Skeletal muscle tissue (tissue), 3 donors: ENCODE measurements at regions not wholly inside any gene's neighbourhood (a gene's known extent, or its start where the extent isn't known, plus 50 kb on each side); places are given as distances from the start of the nearest gene placed in this dataset.

Experiments used
- H3K27ac ChIP-seq: one replicate; pipeline ENCODE4 v1.7.0; 2013; ENCODE audit warnings: mild to moderate bottlenecking, low read depth, low read length, inconsistent platforms
- H3K27me3 ChIP-seq, 3 donors: one replicate each; pipeline ENCODE4 v1.7.0; 2013; ENCODE audit warnings: low read length in 3 of 3; ENCODE audit not compliant: control insufficient read depth in 3 of 3, insufficient read depth in 3 of 3
- H3K36me3 ChIP-seq, 3 donors: one replicate each; pipeline ENCODE4 v1.7.0; 2013; ENCODE audit warnings: low read length in 3 of 3; ENCODE audit not compliant: control insufficient read depth in 3 of 3, insufficient read depth in 3 of 3
- H3K4me1 ChIP-seq, 3 donors: one replicate each; pipeline ENCODE4 v1.7.0; 2013; ENCODE audit warnings: low read length in 3 of 3, mild to moderate bottlenecking in 3 of 3; ENCODE audit not compliant: control insufficient read depth in 3 of 3, insufficient read depth in 3 of 3
- H3K4me3 ChIP-seq, 3 donors: one replicate each; pipeline ENCODE4 v1.7.0; 2013; ENCODE audit warnings: low read length in 3 of 3
- H3K9ac ChIP-seq, 3 donors: one replicate each; pipeline ENCODE4 v1.7.0; 2013; ENCODE audit warnings: low read length in 3 of 3, mild to moderate bottlenecking in 3 of 3, moderate library complexity in 2 of 3, low read depth in 1 of 3
- H3K9me3 ChIP-seq, 3 donors: one replicate each; pipeline ENCODE4 v1.7.0; 2013; ENCODE audit warnings: low read length in 3 of 3; ENCODE audit not compliant: control insufficient read depth in 3 of 3
- donor health status: Osteomylitis.

- no peak overlapping the region for H3K4me3 ChIP-seq
- H3K9me3 ChIP-seq, result no peaks in the 10 kb centered on the region
- H3K9ac ChIP-seq, result no peak overlapping the region
- no peaks in the 10 kb centered on the region for H3K36me3 ChIP-seq
- no peak overlapping the region for H3K27ac ChIP-seq
- H3K4me1 ChIP-seq, result peaks cover 0 to 6% (median 6%) of the 10 kb centered on the region in 3 donors
- peaks cover 20 to 52% (median 28%) of the 10 kb centered on the region in 3 donors for H3K27me3 ChIP-seq
Observed at GRCh38 chr1:29854700-29855276, 618.5 kb downstream of the PTPRU start.

- Histone ChIP-seq H3K4me1 (peaks cover 0 to 6% (median 3%) of the 10 kb centered on the region in 3 donors), H3K27me3 (peaks cover 27 to 62% (median 37%) of the 10 kb centered on the region in 3 donors), H3K9me3 (no peaks in the 10 kb centered on the region), H3K27ac (no peak overlapping the region), H3K4me3 (no peak overlapping the region), H3K9ac (no peak overlapping the region), H3K36me3 (no peaks in the 10 kb centered on the region)
Observed at GRCh38 chr1:29853716-29854330, 617.5 kb downstream of the PTPRU start.

GRCh38 chr1:29852248-29852647, 615.9 kb downstream of the PTPRU start:
- H3K36me3 ChIP-seq, result no peaks in the 10 kb centered on the region
- no peaks in the 10 kb centered on the region for H3K4me1 ChIP-seq
- H3K4me3 ChIP-seq, result no peak overlapping the region
- H3K9ac ChIP-seq, result no peak overlapping the region
- H3K9me3 ChIP-seq, result no peaks in the 10 kb centered on the region
- peaks cover 30 to 67% (median 37%) of the 10 kb centered on the region in 3 donors for H3K27me3 ChIP-seq
- no peak overlapping the region for H3K27ac ChIP-seq

DNA sequence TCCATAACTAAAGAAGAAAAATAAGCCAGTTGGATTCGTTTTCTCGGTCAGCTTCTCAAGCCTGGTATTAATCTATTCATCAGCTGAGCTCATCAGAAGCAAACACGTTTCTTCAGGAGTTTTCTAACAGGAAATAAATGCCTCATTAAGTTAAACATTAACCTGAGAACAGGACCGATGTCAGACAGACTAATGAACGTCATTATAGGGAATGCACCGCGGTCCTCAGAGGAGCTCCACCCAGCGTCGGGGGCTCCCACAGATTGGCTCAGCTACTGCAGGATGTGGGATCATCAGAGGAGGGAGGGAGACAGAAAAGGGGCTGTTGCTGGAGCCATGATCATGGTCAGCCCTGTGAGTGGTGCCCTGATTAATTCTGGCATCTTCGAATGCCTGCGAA, 615.4 kb downstream of the PTPRU start:
- H3K4me3 ChIP-seq, result no peak overlapping the region
- no peaks in the 10 kb centered on the region for H3K36me3 ChIP-seq
- H3K9ac ChIP-seq, result no peak overlapping the region
- peaks cover 30 to 62% (median 37%) of the 10 kb centered on the region in 3 donors for H3K27me3 ChIP-seq
- H3K9me3 ChIP-seq, result no peaks in the 10 kb centered on the region
- H3K4me1 ChIP-seq, result no peaks in the 10 kb centered on the region
- no peak overlapping the region for H3K27ac ChIP-seq

GRCh38 chr1:29849991-29850757, 613.9 kb downstream of the PTPRU start:
- peaks cover 30 to 62% (median 42%) of the 10 kb centered on the region in 3 donors for H3K27me3 ChIP-seq
- H3K4me1 ChIP-seq, result no peaks in the 10 kb centered on the region
- H3K4me3 ChIP-seq, result no peak overlapping the region
- no peak overlapping the region for H3K27ac ChIP-seq
- H3K9ac ChIP-seq, result no peak overlapping the region
- no peaks in the 10 kb centered on the region for H3K36me3 ChIP-seq
- no peaks in the 10 kb centered on the region for H3K9me3 ChIP-seq

DNA sequence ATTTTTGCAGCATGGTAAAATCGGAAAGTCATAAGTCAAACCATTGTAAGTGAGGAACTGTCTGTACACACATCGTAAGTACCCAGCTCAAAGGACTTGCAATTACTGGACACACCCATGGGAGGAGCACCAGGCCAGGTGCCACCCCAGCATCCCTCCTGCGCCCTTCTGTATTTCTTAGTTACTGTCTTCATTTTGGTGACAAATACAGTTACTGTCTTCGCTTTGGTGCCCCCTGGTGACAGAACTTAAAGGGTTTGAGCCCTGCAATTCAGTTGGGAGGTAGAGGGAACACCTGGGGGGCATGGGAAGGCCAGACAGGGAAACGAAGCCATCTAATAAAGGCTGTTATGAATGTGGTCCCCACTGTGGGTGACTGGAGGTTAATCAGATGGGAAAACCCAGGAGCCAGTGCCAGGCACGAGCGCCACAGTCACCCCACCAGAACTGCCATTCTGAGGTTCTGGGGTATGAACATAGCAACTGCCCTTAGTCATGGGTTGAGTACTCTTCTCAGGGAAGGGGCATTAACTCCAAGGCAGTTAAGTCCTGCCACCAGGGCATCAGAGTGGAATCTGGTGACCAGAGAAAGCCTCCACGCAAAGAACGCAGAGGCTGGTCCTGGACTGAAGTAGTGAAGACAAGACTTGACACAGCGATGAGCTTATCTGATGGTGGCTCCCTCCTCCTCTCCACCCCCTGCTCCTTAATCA, 612.9 kb downstream of the PTPRU start:
- H3K27me3 ChIP-seq, result peaks cover 27 to 57% (median 40%) of the 10 kb centered on the region in 3 donors
- no peak overlapping the region for H3K4me3 ChIP-seq
- no peaks in the 10 kb centered on the region for H3K9me3 ChIP-seq
- H3K9ac ChIP-seq, result no peak overlapping the region
- H3K36me3 ChIP-seq, result no peaks in the 10 kb centered on the region
- no peaks in the 10 kb centered on the region for H3K4me1 ChIP-seq
- no peak overlapping the region for H3K27ac ChIP-seq

GRCh38 chr1:29845910-29846309, 609.6 kb downstream of the PTPRU start:
- Histone ChIP-seq H3K27me3 (peaks cover 14 to 49% (median 36%) of the 10 kb centered on the region in 3 donors), H3K27ac (no peak overlapping the region), H3K4me1 (no peaks in the 10 kb centered on the region), H3K9me3 (peaks cover 0 to 7% (median 2%) of the 10 kb centered on the region in 3 donors), H3K36me3 (no peaks in the 10 kb centered on the region), H3K9ac (no peak overlapping the region), H3K4me3 (no peak overlapping the region)

GRCh38 chr1:29842130-29842529, 605.8 kb downstream of the PTPRU start:
- H3K4me3 ChIP-seq, result no peak overlapping the region
- no peaks in the 10 kb centered on the region for H3K36me3 ChIP-seq
- H3K27ac ChIP-seq, result no peak overlapping the region
- H3K9me3 ChIP-seq, result peaks cover 0 to 7% (median 2%) of the 10 kb centered on the region in 3 donors
- H3K9ac ChIP-seq, result no peak overlapping the region
- H3K27me3 ChIP-seq, result peaks cover 0 to 23% (median 19%) of the 10 kb centered on the region in 3 donors
- H3K4me1 ChIP-seq, result no peaks in the 10 kb centered on the region

DNA sequence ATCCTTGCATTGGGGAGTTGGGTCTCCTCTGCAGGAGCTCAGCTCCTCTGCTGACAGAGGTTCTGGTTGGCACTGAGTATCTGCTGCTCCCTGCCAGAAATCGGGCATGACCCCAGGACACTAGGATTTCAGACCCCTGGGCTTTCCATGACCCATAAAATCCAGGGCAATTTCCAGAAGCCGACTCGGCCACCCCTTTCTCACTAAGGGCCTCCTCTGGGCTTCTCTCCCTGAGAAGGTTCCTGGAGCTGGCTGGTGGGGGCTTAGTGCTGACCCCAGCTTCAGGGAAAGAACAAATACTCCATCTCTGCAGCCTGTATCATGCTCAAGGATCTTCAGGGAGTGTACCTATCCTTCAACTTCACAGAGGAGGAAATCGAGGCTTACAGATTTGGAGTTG, 603.4 kb downstream of the PTPRU start:
- H3K4me1 ChIP-seq, result no peaks in the 10 kb centered on the region
- H3K36me3 ChIP-seq, result no peaks in the 10 kb centered on the region
- H3K27me3 ChIP-seq, result peaks cover 0 to 19% (median 11%) of the 10 kb centered on the region in 3 donors
- H3K27ac ChIP-seq, result no peak overlapping the region
- no peak overlapping the region for H3K4me3 ChIP-seq
- no peak overlapping the region for H3K9ac ChIP-seq
- peaks cover 0 to 7% (median 2%) of the 10 kb centered on the region in 3 donors for H3K9me3 ChIP-seq
